K562 (cell line): ENCODE measurements at regions not wholly inside any gene's neighbourhood (a gene's known extent, or its start where the extent isn't known, plus 50 kb on each side); places are given as distances from the start of the nearest gene placed in this dataset.

Experiments
- ATAC-seq: fragments of 200-7000 bp; cut with Tn5 transposase; 3 replicates; pipeline ENCODE4 v1.9.1; 2020; ENCODE audit warnings: moderate library complexity
- BruUV-seq: library from RNA; stranded (reverse); fragments of 400-500 nt; replicated peaks from 2 replicates; lab custom pipeline; 2021; lab: Mats Ljungman, UMichigan
- CTCF ChIA-PET: fragments of 300-600 bp; formaldehyde crosslinking; extraction: SDS; loops from one replicate; lab custom pipeline; 2021; ENCODE audit warnings: low intra/inter-chr PET ratio; lab: Yijun Ruan, JAX
- POLR2A ChIA-PET: fragments of 300-600, 350-650 bp; sonication (Branson Sonifier 250); formaldehyde crosslinking; extraction: SDS; loops from one replicate; lab custom pipeline; 2021; ENCODE audit warnings: antibody characterized with exemption, inconsistent platforms; lab: Yijun Ruan, JAX
- DNase-seq, 4 experiments: peaks; one replicate each; pipeline versions ENCODE4 v3.0.0 to v3.0.0-alpha.2; 2011 to 2018; ENCODE audit warnings: low spot score in 3 of 4, mixed read lengths in 3 of 4; ENCODE audit errors: extremely low read depth in 1 of 4
- FAIRE-seq: peaks from 2 replicates; lab custom pipeline; 2011; peaks lifted over from hg19 to GRCh38; lab: Jason Lieb, UNC
- H2AFZ ChIP-seq: 2 replicates; pipeline ENCODE4 v1.6.0; 2011; ENCODE audit warnings: low read depth, low read length, control low read depth, inconsistent platforms
- H3K27ac ChIP-seq: fragments of 200-600 bp; 3 replicates; pipeline ENCODE4 v1.8.0; 2011; ENCODE audit warnings: low read depth, mild to moderate bottlenecking, control low read depth, inconsistent platforms, low read length, moderate library complexity, mixed read lengths; ENCODE audit errors: extremely low read depth
- H3K27me3 ChIP-seq, 2 experiments: fragments of 300-600 bp in 1 of 2; 2 replicates in 1 of 2; 3 replicates in 1 of 2; pipeline versions ENCODE4 v1.6.0 to v1.8.0; 2011; ENCODE audit warnings: inconsistent platforms in 2 of 2, low read length in 2 of 2, mild to moderate bottlenecking in 1 of 2, mixed read lengths in 1 of 2, moderate library complexity in 1 of 2; ENCODE audit not compliant: control insufficient read depth in 2 of 2, insufficient read depth in 2 of 2
- H3K36me3 ChIP-seq: fragments of 300-600 bp; 3 replicates; pipeline ENCODE4 v1.8.0; 2011; ENCODE audit warnings: mild to moderate bottlenecking, low read length, inconsistent platforms; ENCODE audit not compliant: control insufficient read depth, insufficient read depth
- H3K4me1 ChIP-seq, 2 experiments: fragments of 200-600 bp in 1 of 2; replicated peaks in 1 of 2; 2 replicates in 1 of 2; 3 replicates in 1 of 2; pipeline versions ENCODE4 v1.5.1 to v1.8.0; 2011; ENCODE audit warnings: inconsistent platforms in 2 of 2, low read length in 2 of 2, mild to moderate bottlenecking in 1 of 2, mixed read lengths in 1 of 2, moderate library complexity in 1 of 2; ENCODE audit not compliant: control insufficient read depth in 2 of 2, insufficient read depth in 2 of 2
- H3K4me2 ChIP-seq: 2 replicates; pipeline ENCODE4 v1.6.1; 2011; ENCODE audit warnings: low read length, control low read depth, inconsistent platforms, mixed read lengths; ENCODE audit not compliant: insufficient read depth
- H3K4me3 ChIP-seq: fragments of 200-600 bp; sonication (generic), shearing (Covaris generic); 2 replicates; pipeline ENCODE4 v1.5.1; 2016; ENCODE audit warnings: control low read depth, inconsistent platforms
- H3K79me2 ChIP-seq: fragments of 200-600 bp; 3 replicates; pipeline ENCODE4 v1.8.0; 2011; ENCODE audit warnings: low read length, inconsistent platforms; ENCODE audit not compliant: control insufficient read depth, insufficient read depth
- H3K9ac ChIP-seq, 2 experiments: 2 replicates each; pipeline versions ENCODE4 v1.6.0 to v1.6.1; 2011; ENCODE audit warnings: low read depth in 2 of 2, low read length in 2 of 2, control low read depth in 1 of 2, inconsistent platforms in 1 of 2, mild to moderate bottlenecking in 1 of 2, mixed read lengths in 1 of 2; ENCODE audit not compliant: insufficient read depth in 1 of 2
- H3K9me1 ChIP-seq: one replicate; pipeline ENCODE4 v1.6.0; 2011; ENCODE audit warnings: inconsistent platforms, mild to moderate bottlenecking, low read length, moderate library complexity; ENCODE audit not compliant: control insufficient read depth, insufficient read depth
- H3K9me3 ChIP-seq: replicated peaks from 2 replicates; pipeline ENCODE4 v1.5.1; 2011; ENCODE audit warnings: low read depth, low read length, inconsistent platforms; ENCODE audit not compliant: control insufficient read depth, insufficient read depth
- H4K20me1 ChIP-seq: replicated peaks from 2 replicates; pipeline ENCODE4 v1.6.1; 2011; ENCODE audit warnings: low read length, inconsistent platforms, mixed read lengths; ENCODE audit not compliant: control insufficient read depth, insufficient read depth
- CBX2 ChIP-seq: fragments of 200-600 bp; sonication (generic); IDR thresholded peaks from one replicate; pipeline ENCODE4 v1.6.1; 2012; ENCODE audit warnings: mild to moderate bottlenecking, low read length, inconsistent platforms; ENCODE audit not compliant: insufficient read depth, poor library complexity, severe bottlenecking
- CBX8 ChIP-seq: fragments of 200-600 bp; sonication (generic); IDR thresholded peaks from 2 replicates; pipeline ENCODE4 v1.6.1; 2012; ENCODE audit warnings: borderline replicate concordance, mixed run types, low read depth, mild to moderate bottlenecking, moderate library complexity, mixed read lengths, low read length, control low read depth, inconsistent platforms; ENCODE audit not compliant: poor library complexity, severe bottlenecking; ENCODE audit errors: extremely low read depth
- EHMT2 ChIP-seq: fragments of 450-650 bp; IDR thresholded peaks from 2 replicates; pipeline ENCODE4 v1.6.1; 2018; ENCODE audit warnings: antibody characterized with exemption
- GABPA ChIP-seq: fragments of 200-800 bp; sonication (Bioruptor generic); conservative IDR thresholded peaks from 2 replicates; pipeline ENCODE4 v1.6.1; 2016; ENCODE audit warnings: low read depth, missing genetic modification characterization, missing compliant biosample characterization
- GTF2F1 ChIP-seq: IDR thresholded peaks from 2 replicates; pipeline ENCODE4 v1.6.1; 2011; ENCODE audit warnings: low read depth, low read length, improper control_type of control experiment
- HNRNPLL ChIP-seq: fragments of 200-400 bp; formaldehyde crosslinking; IDR thresholded peaks from 2 replicates; pipeline ENCODE4 v1.6.1; 2017; ENCODE audit warnings: low read length, low read depth, mild to moderate bottlenecking; ENCODE audit not compliant: poor library complexity, severe bottlenecking
- POU5F1 ChIP-seq: fragments of 150-350 bp; IDR thresholded peaks from 2 replicates; pipeline ENCODE4 v1.6.1; 2014; ENCODE audit warnings: borderline replicate concordance, low read length, low read depth, mild to moderate bottlenecking; ENCODE audit not compliant: partially characterized antibody
- SMAD1 ChIP-seq: fragments of 150-350 bp; IDR thresholded peaks from 2 replicates; pipeline ENCODE4 v1.6.1; 2014; ENCODE audit warnings: low read length, low read depth; ENCODE audit not compliant: partially characterized antibody
- TEAD4 ChIP-seq, 2 experiments: sonication (generic) in 1 of 2; formaldehyde crosslinking in 1 of 2; IDR thresholded peaks; 2 replicates each; pipeline versions ENCODE4 v1.6.1 to v1.8.0; 2012 to 2022; ENCODE audit warnings: borderline replicate concordance in 1 of 2, inconsistent platforms in 1 of 2, low read length in 1 of 2, mild to moderate bottlenecking in 1 of 2, missing genetic modification reagents in 1 of 2
- ZNF143 ChIP-seq: sonication (generic); formaldehyde crosslinking; IDR thresholded peaks from 2 replicates; pipeline ENCODE4 v1.9.0; 2022; ENCODE audit warnings: mild to moderate bottlenecking, missing genetic modification reagents
- ZNF274 ChIP-seq: IDR thresholded peaks from 2 replicates; pipeline ENCODE4 v1.6.1; 2011; ENCODE audit warnings: low read depth, mild to moderate bottlenecking, low read length, moderate library complexity, borderline replicate concordance
- ZNF3 ChIP-seq: fragments of 250-450 bp; sonication (Bioruptor Pico); IDR thresholded peaks from 2 replicates; pipeline ENCODE4 v1.5.0; 2021; ENCODE audit warnings: mild to moderate bottlenecking, moderate library complexity
- ZNF408 ChIP-seq: fragments of 250-450 bp; sonication (Bioruptor Pico); IDR thresholded peaks from 2 replicates; pipeline ENCODE4 v1.4.0; 2020; ENCODE audit warnings: low read depth, mild to moderate bottlenecking, moderate library complexity
- WGBS: fragments of 100-300 bp; shearing (Covaris generic); methylation state at CpG from one replicate; pipeline ENCODE4 v1.1.6; 2016; ENCODE audit warnings: low coverage, mixed read lengths; ENCODE audit not compliant: insufficient coverage; ENCODE audit errors: missing lambda C conversion rate; 5-methylcytosine and 5-hydroxymethylcytosine counted together
- in situ Hi-C: fragments of 300-500 bp; cut with MboI; formaldehyde crosslinking; loops from 4 replicates; pipeline ENCODE4 v1.15.0; 2018; ENCODE audit warnings: inconsistent platforms, mixed read lengths
- intact Hi-C: fragments of 100-400 bp; cut with micrococcal nuclease; formaldehyde crosslinking; loops from 2 replicates; pipeline ENCODE4 v1.14.2; 2022
- TF ChIP-seq, protein P1 (sequence below): sonication (generic); formaldehyde crosslinking; IDR thresholded peaks from 2 replicates; pipeline ENCODE4 v1.8.1; 2023; ENCODE audit warnings: missing genetic modification reagents, mild to moderate bottlenecking, borderline replicate concordance

DNA sequence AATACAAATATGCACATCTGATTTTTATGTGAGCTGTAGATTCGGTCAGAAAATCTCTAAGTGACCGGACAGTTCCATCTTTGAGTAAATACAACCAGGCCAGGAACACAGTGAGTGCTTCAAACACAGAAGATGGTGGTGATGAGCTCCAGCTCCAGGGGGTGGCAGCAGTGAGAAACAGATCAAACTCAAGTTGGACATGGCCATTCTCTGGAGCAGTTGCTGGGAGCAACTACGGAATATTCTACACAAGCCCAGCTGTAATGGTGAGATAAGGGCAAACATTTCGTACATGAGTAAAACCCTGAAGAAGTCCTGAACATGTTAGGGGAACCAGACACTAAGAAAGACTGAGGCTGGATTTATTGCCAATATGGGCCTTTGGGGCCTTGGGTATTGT, 100.7 kb downstream of the BARHL2 start:
- Histone ChIP-seq H3K79me2 (no peaks in the 10 kb centered on the region), H3K27ac (no peak overlapping the region), H3K9me3 (no peaks in the 10 kb centered on the region), H3K9ac (no peak overlapping the region), H3K27me3 (no peaks in the 10 kb centered on the region), H3K9me1 (no peaks in the 10 kb centered on the region), H4K20me1 (no peaks in the 10 kb centered on the region), H3K36me3 (no peaks in the 10 kb centered on the region), H3K4me3 (no peak overlapping the region), H2AFZ (no peak overlapping the region), H3K4me2 (no peak overlapping the region), H3K4me1 (no peaks in the 10 kb centered on the region)
- DNase-seq (peak; percentile 22 to 72 (median 38)), ATAC-seq (peak; percentile 93), FAIRE-seq (peak; percentile 96)
- no TSS peak for BruUV-seq
- in situ Hi-C loops (no loop called here), intact Hi-C loops (loop anchor here (1.0 to 5.0 kb wide), 3 partner anchors 91 to 549 kb away; no protein-coding TSS in a partner anchor)
- ChIA-PET POLR2A (interaction anchor here (0.8 to 1.8 kb wide), 3 partner anchors 11 to 347 kb away, joined by 3 to 4 read pairs (median 3); no protein-coding TSS in a partner anchor), CTCF (interaction anchor here (1.9 kb wide), 1 partner anchor 549 kb away, joined by 4 read pairs; no protein-coding TSS in a partner anchor)
- 1% methylated on average over 4 of the region's 4 CpGs for WGBS
- no peak for TF ChIP-seq ZNF274
- TF ChIP-seq GTF2F1: no peak
- peak; percentile 68; the same call in 1 of the 2 replicates for TF ChIP-seq EHMT2
- TF ChIP-seq ZNF143 (CRISPR knock-in tag): no peak
- TF ChIP-seq CBX8: no peak
- TF ChIP-seq, protein P1, sequence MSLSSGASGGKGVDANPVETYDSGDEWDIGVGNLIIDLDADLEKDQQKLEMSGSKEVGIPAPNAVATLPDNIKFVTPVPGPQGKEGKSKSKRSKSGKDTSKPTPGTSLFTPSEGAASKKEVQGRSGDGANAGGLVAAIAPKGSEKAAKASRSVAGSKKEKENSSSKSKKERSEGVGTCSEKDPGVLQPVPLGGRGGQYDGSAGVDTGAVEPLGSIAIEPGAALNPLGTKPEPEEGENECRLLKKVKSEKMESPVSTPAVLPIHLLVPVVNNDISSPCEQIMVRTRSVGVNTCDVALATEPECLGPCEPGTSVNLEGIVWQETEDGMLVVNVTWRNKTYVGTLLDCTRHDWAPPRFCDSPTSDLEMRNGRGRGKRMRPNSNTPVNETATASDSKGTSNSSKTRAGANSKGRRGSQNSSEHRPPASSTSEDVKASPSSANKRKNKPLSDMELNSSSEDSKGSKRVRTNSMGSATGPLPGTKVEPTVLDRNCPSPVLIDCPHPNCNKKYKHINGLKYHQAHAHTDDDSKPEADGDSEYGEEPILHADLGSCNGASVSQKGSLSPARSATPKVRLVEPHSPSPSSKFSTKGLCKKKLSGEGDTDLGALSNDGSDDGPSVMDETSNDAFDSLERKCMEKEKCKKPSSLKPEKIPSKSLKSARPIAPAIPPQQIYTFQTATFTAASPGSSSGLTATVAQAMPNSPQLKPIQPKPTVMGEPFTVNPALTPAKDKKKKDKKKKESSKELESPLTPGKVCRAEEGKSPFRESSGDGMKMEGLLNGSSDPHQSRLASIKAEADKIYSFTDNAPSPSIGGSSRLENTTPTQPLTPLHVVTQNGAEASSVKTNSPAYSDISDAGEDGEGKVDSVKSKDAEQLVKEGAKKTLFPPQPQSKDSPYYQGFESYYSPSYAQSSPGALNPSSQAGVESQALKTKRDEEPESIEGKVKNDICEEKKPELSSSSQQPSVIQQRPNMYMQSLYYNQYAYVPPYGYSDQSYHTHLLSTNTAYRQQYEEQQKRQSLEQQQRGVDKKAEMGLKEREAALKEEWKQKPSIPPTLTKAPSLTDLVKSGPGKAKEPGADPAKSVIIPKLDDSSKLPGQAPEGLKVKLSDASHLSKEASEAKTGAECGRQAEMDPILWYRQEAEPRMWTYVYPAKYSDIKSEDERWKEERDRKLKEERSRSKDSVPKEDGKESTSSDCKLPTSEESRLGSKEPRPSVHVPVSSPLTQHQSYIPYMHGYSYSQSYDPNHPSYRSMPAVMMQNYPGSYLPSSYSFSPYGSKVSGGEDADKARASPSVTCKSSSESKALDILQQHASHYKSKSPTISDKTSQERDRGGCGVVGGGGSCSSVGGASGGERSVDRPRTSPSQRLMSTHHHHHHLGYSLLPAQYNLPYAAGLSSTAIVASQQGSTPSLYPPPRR (CRISPR knock-in tag): no peak
- peak; percentile 41 for TF ChIP-seq TEAD4 (IDR thresholded peaks at IDR 0.05; ENCODE audit: low read length)
- TF ChIP-seq TEAD4 (CRISPR knock-in tag; IDR thresholded peaks at IDR 0.05; ENCODE audit: borderline replicate concordance): no peak
- no peak for TF ChIP-seq ZNF3 (CRISPR knock-in tag)
- TF ChIP-seq HNRNPLL: peak; percentile 97
- no peak for TF ChIP-seq CBX2
- TF ChIP-seq POU5F1: no peak
- TF ChIP-seq SMAD1: no peak
- TF ChIP-seq GABPA (tag): no peak
- TF ChIP-seq ZNF408: no peak
